ENCODE measurements at regions not wholly inside any gene's neighbourhood (a gene's known extent, or its start where the extent isn't known, plus 50 kb on each side); places are given as distances from the start of the nearest gene placed in this dataset.
"Not testable (repeated sequence)": the region's sequence is repeated elsewhere in the genome, so short reads cannot be mapped to it uniquely, and the experiment has no call there.

DNA sequence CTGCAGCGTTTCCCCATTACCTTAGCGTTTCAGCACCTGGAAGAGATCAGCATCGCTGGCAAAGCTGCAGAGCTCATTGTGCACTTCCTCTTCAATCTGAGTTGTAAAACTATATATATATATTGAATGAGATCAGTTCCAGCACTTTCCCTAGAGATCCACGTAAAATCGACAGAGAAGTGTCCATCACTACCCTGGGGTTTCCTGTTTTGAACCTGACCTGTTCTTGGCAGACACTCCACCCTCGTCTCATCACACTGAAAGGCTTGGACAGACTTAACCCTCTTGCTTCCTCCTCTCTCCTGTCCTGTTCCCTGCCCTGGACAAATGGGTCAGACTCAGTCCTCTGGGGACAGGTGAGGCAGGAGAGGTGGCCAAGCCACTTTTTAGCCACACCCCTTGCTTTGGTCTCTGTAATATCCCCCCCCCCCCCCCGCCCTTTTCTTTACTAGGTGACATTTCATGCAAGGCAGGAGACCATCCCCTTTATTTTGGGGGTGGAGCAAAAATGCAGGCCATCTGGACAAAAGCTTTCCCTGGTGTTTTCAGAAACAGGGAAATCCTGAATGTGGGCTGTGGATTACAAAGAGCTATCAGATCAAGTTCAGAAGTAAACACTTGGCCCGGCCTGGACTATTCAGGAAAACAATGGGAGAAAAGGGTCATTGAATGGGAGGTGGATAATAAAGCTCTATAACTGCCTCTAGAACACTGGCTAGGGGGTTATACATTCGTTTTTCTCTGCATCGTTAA lies 83.7 kb upstream of the KDM7A start:
- H3K4me1 ChIP-seq (ENCODE audit: insufficient read depth, insufficient read length) = no peaks in the 10 kb centered on the region
- no peak for DNase-seq (ENCODE audit: low read depth, low spot score)

DNA sequence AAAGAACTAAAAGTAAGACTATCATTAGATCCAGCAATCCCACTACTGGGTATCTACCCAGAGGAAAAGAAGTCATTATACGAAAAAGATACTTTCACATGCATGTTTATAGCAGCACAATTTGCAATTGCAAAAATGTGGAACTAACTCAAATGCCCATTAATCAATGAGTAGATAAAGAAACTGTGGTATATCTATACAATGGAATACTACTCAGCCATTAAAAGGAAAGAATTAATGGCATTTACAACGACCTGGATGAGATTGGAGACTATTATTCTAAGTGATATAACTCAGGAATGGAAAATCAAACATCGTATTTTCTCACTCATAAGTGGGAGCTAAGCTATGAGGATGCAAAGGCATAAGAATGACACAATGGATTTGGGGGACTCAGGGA lies 80.5 kb upstream of the KDM7A start:
- H3K9ac ChIP-seq (ENCODE audit: insufficient read length, low read depth); H3K4me3 ChIP-seq (ENCODE audit: insufficient read length, low read depth); H3K36me3 ChIP-seq (ENCODE audit: insufficient read depth, insufficient read length, low read length); H3K9me3 ChIP-seq (ENCODE audit: insufficient read depth, low read length); DNase-seq (ENCODE audit: low read depth, low spot score); H3K27me3 ChIP-seq (ENCODE audit: insufficient read depth, insufficient read length); H3K4me1 ChIP-seq (ENCODE audit: insufficient read depth, insufficient read length): not testable (repeated sequence)

More for the DNA sequence above, 83.7 kb upstream of the KDM7A start:
- Histone ChIP-seq H3K36me3 (ENCODE audit: insufficient read depth, insufficient read length, low read length) (no peaks in the 10 kb centered on the region), H3K9me3 (ENCODE audit: insufficient read depth, low read length) (0 out of 2 replicates have a peak, but pooled peaks cover 8% of the 10 kb centered on the region), H3K4me3 (ENCODE audit: insufficient read length, low read depth) (no peak overlapping the region), H3K9ac (ENCODE audit: insufficient read length, low read depth) (no peak overlapping the region), H3K27me3 (ENCODE audit: insufficient read depth, insufficient read length) (no peaks in the 10 kb centered on the region)
- TF ChIP-seq ZNF274 (IDR thresholded peaks at IDR 0.05; ENCODE audit: low read depth, low read length) = no peak
- TF ChIP-seq YY1 (IDR thresholded peaks at IDR 0.05; ENCODE audit: insufficient read depth, insufficient read length) = no peak
- TF ChIP-seq SUZ12 (IDR thresholded peaks at IDR 0.05; ENCODE audit: extremely low read depth, insufficient read depth, insufficient read length) = no peak

DNA sequence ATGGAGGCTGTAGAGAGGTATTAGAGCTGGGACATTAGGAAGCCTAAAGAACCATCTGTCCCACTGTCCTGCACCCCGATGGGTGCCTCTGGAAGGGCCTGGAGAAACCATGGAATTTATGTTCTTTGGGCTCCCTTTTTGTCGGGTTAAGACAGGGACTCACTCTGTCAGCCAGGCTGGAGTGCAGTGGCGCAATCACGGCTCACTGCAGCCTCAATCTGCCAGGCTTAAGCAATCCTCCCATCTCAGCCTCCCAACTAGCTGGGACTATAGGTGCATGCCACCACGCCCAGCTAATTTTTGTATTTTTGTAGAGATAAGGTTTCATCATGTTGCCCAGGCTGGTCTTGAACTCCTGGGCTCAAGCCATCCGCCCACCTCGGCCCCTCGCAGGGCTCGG lies 78.2 kb upstream of the KDM7A start:
- not testable (repeated sequence) for DNase-seq (ENCODE audit: low read depth, low spot score); H3K9ac ChIP-seq (ENCODE audit: insufficient read length, low read depth); H3K4me1 ChIP-seq (ENCODE audit: insufficient read depth, insufficient read length); H3K9me3 ChIP-seq (ENCODE audit: insufficient read depth, low read length); H3K27me3 ChIP-seq (ENCODE audit: insufficient read depth, insufficient read length); H3K4me3 ChIP-seq (ENCODE audit: insufficient read length, low read depth); H3K36me3 ChIP-seq (ENCODE audit: insufficient read depth, insufficient read length, low read length)

DNA sequence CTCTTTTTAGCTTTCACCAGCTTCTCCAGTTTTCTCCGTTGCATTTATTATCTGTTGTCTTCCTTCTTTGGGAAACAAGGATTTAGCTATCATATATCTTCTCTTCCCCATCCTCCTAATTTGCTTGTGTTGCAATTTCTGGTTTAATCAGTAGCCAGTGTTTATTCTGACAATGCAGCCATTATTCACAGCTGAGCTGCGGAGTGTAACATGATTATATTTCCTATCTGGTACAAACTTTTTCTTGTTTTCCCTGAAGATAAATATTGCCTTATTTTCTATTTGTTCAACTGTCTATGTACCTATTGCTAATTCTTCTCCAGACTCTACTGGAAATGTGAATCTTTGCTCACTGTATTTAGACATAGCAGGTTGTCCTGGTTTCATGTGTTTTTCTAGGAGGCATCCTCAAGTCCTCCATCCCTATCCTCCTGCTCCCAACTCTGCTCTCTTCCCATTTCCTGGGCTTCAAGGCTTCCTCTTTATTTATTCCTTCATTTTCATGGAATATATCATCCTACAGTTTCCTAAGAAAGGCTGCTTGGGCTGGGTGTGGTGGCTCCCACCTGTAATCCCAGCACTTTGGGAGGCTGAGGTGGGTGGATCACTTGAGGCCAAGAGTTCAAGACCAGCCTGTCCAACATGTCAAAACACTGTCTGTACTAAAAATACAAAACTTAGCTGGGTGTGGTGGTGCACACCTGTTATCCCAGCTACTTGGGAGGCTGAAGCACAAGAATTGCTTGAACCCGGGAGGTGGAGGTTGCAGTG lies 72.4 kb upstream of the KDM7A start:
- H3K36me3 ChIP-seq (ENCODE audit: insufficient read depth, insufficient read length, low read length) = no peaks in the 10 kb centered on the region
- no peaks in the 10 kb centered on the region for H3K9me3 ChIP-seq (ENCODE audit: insufficient read depth, low read length)
- no peak for TF ChIP-seq YY1 (IDR thresholded peaks at IDR 0.05; ENCODE audit: insufficient read depth, insufficient read length)
- TF ChIP-seq ZNF274 (IDR thresholded peaks at IDR 0.05; ENCODE audit: low read depth, low read length) = no peak
- TF ChIP-seq SUZ12 (IDR thresholded peaks at IDR 0.05; ENCODE audit: extremely low read depth, insufficient read depth, insufficient read length) = no peak
- H3K4me3 ChIP-seq (ENCODE audit: insufficient read length, low read depth) = no peak overlapping the region
- no peak for DNase-seq (ENCODE audit: low read depth, low spot score)
- no peaks in the 10 kb centered on the region for H3K27me3 ChIP-seq (ENCODE audit: insufficient read depth, insufficient read length)
- no peak overlapping the region for H3K9ac ChIP-seq (ENCODE audit: insufficient read length, low read depth)
- H3K4me1 ChIP-seq (ENCODE audit: insufficient read depth, insufficient read length) = peaks cover 4% of the 10 kb centered on the region

DNA sequence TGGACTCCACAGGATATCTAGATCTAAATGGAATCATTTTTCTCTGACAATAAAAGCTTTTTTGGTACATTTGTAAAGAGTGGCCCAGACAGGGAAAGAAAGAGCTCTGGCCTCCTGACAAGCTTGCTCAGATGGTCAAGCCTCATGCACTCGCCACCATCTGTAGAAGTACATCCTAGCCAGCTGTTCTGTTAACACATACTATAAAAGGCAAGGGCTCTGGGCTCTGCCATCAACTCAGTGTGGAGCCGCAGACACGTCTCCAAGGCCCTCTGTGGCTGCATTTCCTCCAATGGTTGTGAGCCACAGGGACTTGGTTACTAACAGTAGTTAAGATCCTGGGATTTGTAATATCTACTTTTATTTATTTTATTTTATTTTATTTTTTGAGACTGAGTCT lies 70.8 kb upstream of the KDM7A start:
- TF ChIP-seq ZNF274 (IDR thresholded peaks at IDR 0.05; ENCODE audit: low read depth, low read length) (no peak), YY1 (IDR thresholded peaks at IDR 0.05; ENCODE audit: insufficient read depth, insufficient read length) (no peak), SUZ12 (IDR thresholded peaks at IDR 0.05; ENCODE audit: extremely low read depth, insufficient read depth, insufficient read length) (no peak)
- no peak for DNase-seq (ENCODE audit: low read depth, low spot score)

DNA sequence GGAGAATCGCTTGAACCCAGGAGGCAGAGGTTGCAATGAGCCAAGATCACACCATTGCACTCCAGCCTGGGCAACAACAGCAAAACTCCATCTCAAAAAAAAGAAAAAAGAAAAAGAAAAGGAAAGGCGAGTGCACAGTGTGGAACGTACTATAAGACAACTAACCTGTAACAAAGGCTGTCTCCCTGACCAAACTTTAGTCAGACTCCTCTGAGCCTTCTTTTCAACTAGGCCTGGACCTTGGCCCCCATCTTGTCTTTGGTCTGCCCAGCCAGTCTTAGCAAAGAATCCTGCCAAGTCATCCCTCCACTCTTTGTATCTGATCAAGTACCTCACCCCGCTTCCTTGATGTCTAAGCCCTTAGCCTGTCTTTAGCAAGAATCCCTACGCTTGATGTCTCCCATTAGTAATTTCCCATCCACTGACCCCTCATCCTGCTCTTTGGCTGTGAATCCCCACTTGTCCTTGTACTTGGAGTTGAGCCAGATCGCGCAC lies 68.9 kb upstream of the KDM7A start:
- H3K9ac ChIP-seq (ENCODE audit: insufficient read length, low read depth) = no peak overlapping the region
- no peaks in the 10 kb centered on the region for H3K4me1 ChIP-seq (ENCODE audit: insufficient read depth, insufficient read length)
- no peaks in the 10 kb centered on the region for H3K27me3 ChIP-seq (ENCODE audit: insufficient read depth, insufficient read length)
- no peaks in the 10 kb centered on the region for H3K36me3 ChIP-seq (ENCODE audit: insufficient read depth, insufficient read length, low read length)
- no peak for DNase-seq (ENCODE audit: low read depth, low spot score)
- TF ChIP-seq YY1 (IDR thresholded peaks at IDR 0.05; ENCODE audit: insufficient read depth, insufficient read length) (no peak), ZNF274 (IDR thresholded peaks at IDR 0.05; ENCODE audit: low read depth, low read length) (no peak), SUZ12 (IDR thresholded peaks at IDR 0.05; ENCODE audit: extremely low read depth, insufficient read depth, insufficient read length) (no peak)
- no peak overlapping the region for H3K4me3 ChIP-seq (ENCODE audit: insufficient read length, low read depth)
- H3K9me3 ChIP-seq (ENCODE audit: insufficient read depth, low read length) = no peaks in the 10 kb centered on the region

More for the DNA sequence above, 70.8 kb upstream of the KDM7A start:
- Histone ChIP-seq H3K36me3 (ENCODE audit: insufficient read depth, insufficient read length, low read length) (no peaks in the 10 kb centered on the region), H3K4me3 (ENCODE audit: insufficient read length, low read depth) (no peak overlapping the region), H3K27me3 (ENCODE audit: insufficient read depth, insufficient read length) (no peaks in the 10 kb centered on the region), H3K9ac (ENCODE audit: insufficient read length, low read depth) (no peak overlapping the region), H3K9me3 (ENCODE audit: insufficient read depth, low read length) (no peaks in the 10 kb centered on the region), H3K4me1 (ENCODE audit: insufficient read depth, insufficient read length) (no peaks in the 10 kb centered on the region)

DNA sequence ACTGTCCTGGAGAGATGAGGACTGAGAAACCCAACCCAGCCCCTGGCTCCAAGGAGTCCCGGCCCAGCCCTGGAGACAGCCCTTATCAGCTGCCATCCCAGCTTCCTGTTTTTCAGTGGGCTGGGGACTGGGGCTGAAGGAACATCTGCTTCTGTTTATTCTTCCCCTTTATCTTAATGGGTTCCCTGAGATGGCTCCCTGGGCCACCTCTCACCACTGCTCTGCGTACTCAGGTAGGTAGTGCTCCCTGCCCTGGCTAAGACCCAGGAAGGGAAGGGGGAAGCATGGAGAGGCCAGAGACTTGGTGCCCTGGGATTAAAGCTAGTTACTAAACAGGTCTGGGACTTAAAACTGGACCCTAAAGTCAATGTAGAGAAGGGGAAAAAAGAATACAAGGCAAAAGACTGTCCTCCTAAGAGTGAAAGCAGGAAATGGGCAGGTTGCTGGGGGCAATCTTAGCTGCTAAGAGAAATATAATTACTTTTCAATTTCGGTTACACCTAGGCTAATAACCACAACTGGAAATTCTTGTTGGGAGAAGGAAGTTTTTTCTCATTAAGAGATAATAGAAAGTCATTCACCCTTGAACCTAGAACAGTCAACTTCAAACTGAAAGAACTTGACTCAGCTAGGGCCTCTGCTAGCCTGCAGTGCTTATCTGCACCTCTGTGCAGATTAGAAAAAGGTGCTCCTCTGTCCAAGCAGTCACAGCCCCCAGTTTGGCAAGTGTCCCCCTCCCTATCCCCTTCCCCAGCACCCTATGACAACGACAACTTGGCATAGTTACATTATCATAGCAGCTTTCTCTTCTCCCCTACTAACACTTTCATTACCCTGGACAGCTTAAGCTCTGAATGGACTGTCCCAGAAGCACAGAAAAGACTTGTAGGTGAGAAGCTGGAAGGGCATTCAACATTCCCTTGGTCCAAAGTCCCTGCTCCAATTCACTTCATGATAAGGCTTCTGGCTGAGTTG lies 65.6 kb upstream of the KDM7A start:
- no peaks in the 10 kb centered on the region for H3K27me3 ChIP-seq (ENCODE audit: insufficient read depth, insufficient read length)

More for the DNA sequence above, 65.6 kb upstream of the KDM7A start:
- no peaks in the 10 kb centered on the region for H3K36me3 ChIP-seq (ENCODE audit: insufficient read depth, insufficient read length, low read length)
- H3K9me3 ChIP-seq (ENCODE audit: insufficient read depth, low read length) = no peaks in the 10 kb centered on the region
- TF ChIP-seq YY1 (IDR thresholded peaks at IDR 0.05; ENCODE audit: insufficient read depth, insufficient read length) (no peak), SUZ12 (IDR thresholded peaks at IDR 0.05; ENCODE audit: extremely low read depth, insufficient read depth, insufficient read length) (no peak), ZNF274 (IDR thresholded peaks at IDR 0.05; ENCODE audit: low read depth, low read length) (no peak)
- DNase-seq (ENCODE audit: low read depth, low spot score) = no peak
- H3K4me1 ChIP-seq (ENCODE audit: insufficient read depth, insufficient read length) = peaks cover 5% of the 10 kb centered on the region
- no peak overlapping the region for H3K4me3 ChIP-seq (ENCODE audit: insufficient read length, low read depth)
- no peak overlapping the region for H3K9ac ChIP-seq (ENCODE audit: insufficient read length, low read depth)
